ENCODE measurements at regions not wholly inside any gene's neighbourhood (a gene's known extent, or its start where the extent isn't known, plus 50 kb on each side); places are given as distances from the start of the nearest gene placed in this dataset.

- TF ChIP-seq CTCF (IDR thresholded peaks at IDR 0.05), result no peak
- TF ChIP-seq EP300 (IDR thresholded peaks at IDR 0.05), result no peak
Observed at GRCh38 chr12:124481257-124481750, 86.1 kb downstream of the NCOR2 start.
